HepG2 (cell line): ENCODE measurements at regions not wholly inside any gene's neighbourhood (a gene's known extent, or its start where the extent isn't known, plus 50 kb on each side); places are given as distances from the start of the nearest gene placed in this dataset.
A peak's percentile ranks its signal among the peaks of the same experiment; 100 is the strongest.

Experiments used
- AFF4 ChIP-seq: sonication (generic); formaldehyde crosslinking; IDR thresholded peaks from 2 replicates; pipeline ENCODE4 v1.4.0; 2020; ENCODE audit warnings: missing genetic modification reagents
- AHDC1 ChIP-seq: sonication (generic); formaldehyde crosslinking; IDR thresholded peaks from 2 replicates; pipeline ENCODE4 v1.5.1; 2020; ENCODE audit warnings: mild to moderate bottlenecking, missing genetic modification reagents, borderline replicate concordance
- FOXA1 ChIP-seq, 2 experiments: fragments of 450-650 bp in 1 of 2; sonication (generic) in 1 of 2; formaldehyde crosslinking in 1 of 2; IDR thresholded peaks; 2 replicates each; pipeline versions ENCODE4 v1.4.0 to v1.6.1; 2016 to 2020; ENCODE audit warnings: missing genetic modification reagents in 1 of 2
- FOXK1 ChIP-seq: sonication (generic); formaldehyde crosslinking; IDR thresholded peaks from 2 replicates; pipeline ENCODE4 v1.4.0; 2020; ENCODE audit warnings: low read depth, missing genetic modification reagents, borderline replicate concordance
- HDAC1 ChIP-seq: sonication (generic); formaldehyde crosslinking; IDR thresholded peaks from 2 replicates; pipeline ENCODE4 v1.5.1; 2020; ENCODE audit warnings: mild to moderate bottlenecking, missing genetic modification reagents
- IKZF5 ChIP-seq: IDR thresholded peaks from 2 replicates; pipeline ENCODE4 v1.6.1; 2018; ENCODE audit warnings: missing genetic modification reagents, mild to moderate bottlenecking, missing compliant biosample characterization
- KDM3A ChIP-seq: IDR thresholded peaks from 2 replicates; pipeline ENCODE4 v1.6.1; 2018; ENCODE audit warnings: low read depth, missing compliant biosample characterization
- NR2F2 ChIP-seq: IDR thresholded peaks from 2 replicates; pipeline ENCODE4 v1.6.1; 2012; ENCODE audit warnings: low read depth, inconsistent platforms, borderline replicate concordance
- PCBP2 ChIP-seq: fragments of 200-400 bp; formaldehyde crosslinking; optimal IDR thresholded peaks from 2 replicates; pipeline ENCODE3; 2018; ENCODE audit warnings: low read length, low read depth; ENCODE audit not compliant: poor library complexity, severe bottlenecking
- RCOR2 ChIP-seq: IDR thresholded peaks from 2 replicates; pipeline ENCODE4 v1.6.1; 2016; ENCODE audit warnings: missing biosample characterization, missing genetic modification reagents
- RXRA ChIP-seq: sonication (generic); formaldehyde crosslinking; IDR thresholded peaks from 2 replicates; pipeline ENCODE4 v1.5.1; 2020; ENCODE audit warnings: missing genetic modification reagents
- SKI ChIP-seq: fragments of 450-650 bp; IDR thresholded peaks from one replicate; pipeline ENCODE4 v1.6.1; 2018; ENCODE audit warnings: mild to moderate bottlenecking; ENCODE audit not compliant: partially characterized antibody
- SOX5 ChIP-seq: IDR thresholded peaks from 2 replicates; pipeline ENCODE4 v1.6.1; 2016; ENCODE audit warnings: borderline replicate concordance
- SOX6 ChIP-seq, 2 experiments: fragments of 450-650 bp in 1 of 2; sonication (generic) in 1 of 2; formaldehyde crosslinking in 1 of 2; IDR thresholded peaks; 2 replicates each; pipeline versions ENCODE4 v1.4.0 to v1.6.1; 2017 to 2020; ENCODE audit warnings: antibody characterized with exemption in 1 of 2, mild to moderate bottlenecking in 1 of 2, missing genetic modification reagents in 1 of 2
- ZNF614 ChIP-seq: IDR thresholded peaks from 2 replicates; pipeline ENCODE4 v1.6.1; 2018; ENCODE audit warnings: missing biosample characterization, missing genetic modification reagents, inconsistent platforms, borderline replicate concordance
- ZNF703 ChIP-seq: sonication (generic); formaldehyde crosslinking; IDR thresholded peaks from 2 replicates; pipeline ENCODE4 v1.5.1; 2020; ENCODE audit warnings: missing genetic modification reagents, mild to moderate bottlenecking, moderate library complexity, borderline replicate concordance
- ZNF775 ChIP-seq: sonication (generic); formaldehyde crosslinking; IDR thresholded peaks from 2 replicates; pipeline ENCODE4 v1.4.0; 2020; ENCODE audit warnings: missing genetic modification reagents, mild to moderate bottlenecking, moderate library complexity, borderline replicate concordance

GRCh38 chr1:58982259-58982998 lies 198.6 kb upstream of the JUN start (continued):
- TF ChIP-seq ZNF775 (CRISPR knock-in tag) (no peak), SOX5 (CRISPR knock-in tag) (peak; percentile 59; the same call in 1 of the 2 replicates), ZNF614 (CRISPR knock-in tag) (0 out of 2 replicates have a peak, but pooled peaks have one; percentile 18), FOXK1 (CRISPR knock-in tag) (peak; percentile 70; the same call in 1 of the 2 replicates), RXRA (peak; percentile 40; the same call in 1 of the 2 replicates), IKZF5 (CRISPR knock-in tag) (peak; percentile 54), KDM3A (CRISPR knock-in tag) (peak; percentile 38; the same call in 1 of the 2 replicates), SKI (peak; percentile 83), PCBP2 (no peak), FOXA1 (IDR thresholded peaks at IDR 0.05) (no peak), FOXA1 (CRISPR knock-in tag; IDR thresholded peaks at IDR 0.05) (peak; percentile 61; the same call in 1 of the 2 replicates), HDAC1 (0 out of 2 replicates have a peak, but pooled peaks have one; percentile 48), AHDC1 (CRISPR knock-in tag) (peak; percentile 33; the same call in 1 of the 2 replicates), AFF4 (CRISPR knock-in tag) (no peak), NR2F2 (0 out of 2 replicates have a peak, but pooled peaks have one; percentile 41), RCOR2 (0 out of 2 replicates have a peak, but pooled peaks have one; percentile 20), ZNF703 (CRISPR knock-in tag) (no peak), SOX6 (IDR thresholded peaks at IDR 0.05) (no peak), SOX6 (CRISPR knock-in tag; IDR thresholded peaks at IDR 0.05) (peak; percentile 46; the same call in 1 of the 2 replicates)
